H9 (cell line): ENCODE measurements at regions not wholly inside any gene's neighbourhood (a gene's known extent, or its start where the extent isn't known, plus 50 kb on each side); places are given as distances from the start of the nearest gene placed in this dataset.

ENCODE experiments used
- DNase-seq: peaks from one replicate; pipeline ENCODE4 v3.0.0-alpha.2; 2017
- H2AFZ ChIP-seq: one replicate; pipeline ENCODE4 v1.6.1; 2013; ENCODE audit warnings: mild to moderate bottlenecking, low read length, control low read depth, moderate library complexity
- H2AK5ac ChIP-seq: 2 replicates; pipeline ENCODE4 v1.6.1; 2013; ENCODE audit warnings: low read length, control low read depth, mixed read lengths; ENCODE audit not compliant: insufficient read length
- H2BK120ac ChIP-seq: one replicate; pipeline ENCODE4 v1.6.1; 2013; ENCODE audit warnings: low read depth, mild to moderate bottlenecking, low read length, control low read depth, inconsistent platforms; ENCODE audit not compliant: poor library complexity, severe bottlenecking
- H2BK12ac ChIP-seq: 2 replicates; pipeline ENCODE4 v1.6.1; 2013; ENCODE audit warnings: low read length, control low read depth, mixed read lengths, low read depth; ENCODE audit not compliant: insufficient read length
- H2BK15ac ChIP-seq: 2 replicates; pipeline ENCODE4 v1.6.1; 2013; ENCODE audit warnings: low read depth, low read length, control low read depth
- H2BK20ac ChIP-seq: one replicate; pipeline ENCODE4 v1.6.1; 2013; ENCODE audit warnings: low read depth, mild to moderate bottlenecking, low read length, control low read depth, inconsistent platforms; ENCODE audit not compliant: poor library complexity, severe bottlenecking
- H2BK5ac ChIP-seq: 2 replicates; pipeline ENCODE4 v1.6.1; 2013; ENCODE audit warnings: low read length, control low read depth, mixed read lengths; ENCODE audit not compliant: insufficient read length
- H3K14ac ChIP-seq: 2 replicates; pipeline ENCODE4 v1.6.1; 2013; ENCODE audit warnings: low read length, control low read depth; ENCODE audit not compliant: insufficient read depth
- H3K18ac ChIP-seq: 2 replicates; pipeline ENCODE4 v1.6.1; 2013; ENCODE audit warnings: low read depth, mild to moderate bottlenecking, mixed read lengths, low read length, control low read depth; ENCODE audit not compliant: insufficient read length
- H3K23ac ChIP-seq: 2 replicates; pipeline ENCODE4 v1.6.1; 2013; ENCODE audit warnings: low read length, control low read depth, mixed read lengths, low read depth; ENCODE audit not compliant: insufficient read length
- H3K23me2 ChIP-seq: 2 replicates; pipeline ENCODE4 v1.6.1; 2013; ENCODE audit warnings: low read depth, mild to moderate bottlenecking, mixed read lengths, low read length, control low read depth; ENCODE audit not compliant: insufficient read length, poor library complexity, severe bottlenecking
- H3K27ac ChIP-seq: 2 replicates; pipeline ENCODE4 v1.5.1; 2013; ENCODE audit warnings: low read length, control low read depth, mixed read lengths, low read depth; ENCODE audit not compliant: insufficient read length
- H3K27me3 ChIP-seq: 2 replicates; pipeline ENCODE4 v1.6.1; 2013; ENCODE audit warnings: low read length, control low read depth, inconsistent platforms; ENCODE audit not compliant: insufficient read depth
- H3K4ac ChIP-seq: 2 replicates; pipeline ENCODE4 v1.6.1; 2013; ENCODE audit warnings: low read depth, mild to moderate bottlenecking, control low read depth, inconsistent platforms, low read length, moderate library complexity
- H3K4me1 ChIP-seq: 2 replicates; pipeline ENCODE4 v1.6.1; 2013; ENCODE audit warnings: low read length, control low read depth, inconsistent platforms; ENCODE audit not compliant: insufficient read depth
- H3K4me2 ChIP-seq: 2 replicates; pipeline ENCODE4 v1.6.1; 2013; ENCODE audit warnings: low read length, control low read depth, mixed read lengths; ENCODE audit not compliant: insufficient read length, insufficient read depth
- H3K56ac ChIP-seq: 2 replicates; pipeline ENCODE4 v1.6.1; 2013; ENCODE audit warnings: low read depth, mild to moderate bottlenecking, mixed read lengths, low read length, control low read depth; ENCODE audit not compliant: insufficient read length
- H3K79me1 ChIP-seq: 2 replicates; pipeline ENCODE4 v1.6.1; 2013; ENCODE audit warnings: low read depth, mild to moderate bottlenecking, moderate library complexity, low read length, control low read depth, inconsistent platforms; ENCODE audit not compliant: insufficient read depth, poor library complexity, severe bottlenecking
- H3K79me2 ChIP-seq: 2 replicates; pipeline ENCODE4 v1.6.1; 2013; ENCODE audit warnings: low read length, control low read depth, inconsistent platforms; ENCODE audit not compliant: insufficient read depth
- H3K9ac ChIP-seq: 2 replicates; pipeline ENCODE4 v1.6.1; 2013; ENCODE audit warnings: low read length, control low read depth, mixed read lengths; ENCODE audit not compliant: insufficient read length; ENCODE audit errors: extremely low read depth
- H3K9me3 ChIP-seq: one replicate; pipeline ENCODE4 v1.6.1; 2013; ENCODE audit warnings: low read depth, low read length, inconsistent platforms; ENCODE audit not compliant: control insufficient read depth
- H3T11ph ChIP-seq: one replicate; pipeline ENCODE4 v1.6.1; 2013; ENCODE audit warnings: mild to moderate bottlenecking, low read length, control low read depth, inconsistent platforms
- H4K20me1 ChIP-seq: one replicate; pipeline ENCODE4 v1.6.1; 2013; ENCODE audit not compliant: control insufficient read depth, insufficient read length, insufficient read depth
- H4K5ac ChIP-seq: 2 replicates; pipeline ENCODE4 v1.6.1; 2013; ENCODE audit warnings: low read depth, mild to moderate bottlenecking, mixed read lengths, low read length, control low read depth; ENCODE audit not compliant: insufficient read length
- H4K8ac ChIP-seq: replicated peaks from 2 replicates; pipeline ENCODE4 v1.6.1; 2013; ENCODE audit warnings: low read length, control low read depth, mixed read lengths, low read depth; ENCODE audit not compliant: insufficient read length
- H4K91ac ChIP-seq: 2 replicates; pipeline ENCODE4 v1.6.1; 2013; ENCODE audit warnings: low read depth, mild to moderate bottlenecking, moderate library complexity, mixed read lengths, low read length, control low read depth; ENCODE audit not compliant: insufficient read length
- H3K27ac Mint-ChIP-seq, 3 experiments: 2 replicates in 2 of 3; 3 replicates in 1 of 3; pipeline ENCODE4 v1.8.0; 2020 to 2021; ENCODE audit warnings: mixed read lengths in 3 of 3, mild to moderate bottlenecking in 1 of 3, moderate library complexity in 1 of 3
- H3K27me3 Mint-ChIP-seq: 2 replicates; pipeline ENCODE4 v1.8.0; 2021; ENCODE audit warnings: low read depth, mild to moderate bottlenecking, moderate library complexity, mixed read lengths
- H3K36me3 Mint-ChIP-seq, 3 experiments: 2 replicates in 2 of 3; 3 replicates in 1 of 3; pipeline ENCODE4 v1.8.0; 2020 to 2021; ENCODE audit warnings: low read depth in 3 of 3, mixed read lengths in 3 of 3; ENCODE audit not compliant: insufficient read depth in 1 of 3
- H3K4me1 Mint-ChIP-seq, 2 experiments: 2 replicates each; pipeline ENCODE4 v1.8.0; 2020; ENCODE audit warnings: mixed read lengths in 2 of 2
- H3K4me3 Mint-ChIP-seq, 2 experiments: 2 replicates in 1 of 2; 3 replicates in 1 of 2; pipeline ENCODE4 v1.8.0; 2020 to 2021; ENCODE audit warnings: mild to moderate bottlenecking in 2 of 2, mixed read lengths in 2 of 2, moderate library complexity in 1 of 2
- H3K9me3 Mint-ChIP-seq, 2 experiments: 2 replicates in 1 of 2; 3 replicates in 1 of 2; pipeline ENCODE4 v1.8.0; 2020; ENCODE audit warnings: mild to moderate bottlenecking in 2 of 2, mixed read lengths in 2 of 2, moderate library complexity in 1 of 2
- WGBS: extraction: QIAGEN DNeasy Blood & Tissue Kit; methylation state at CpG from one replicate; pipeline ENCODE4 v1.1.7; 2013; ENCODE audit warnings: missing lambda C conversion rate, low lambda C conversion rate, mixed read lengths; ENCODE audit not compliant: insufficient read length; ENCODE audit errors: extremely low coverage; 5-methylcytosine and 5-hydroxymethylcytosine counted together
- TF ChIP-seq, protein P1 (sequence below): fragments of 200-600 bp; sonication (generic); conservative IDR thresholded peaks from 3 replicates; pipeline ENCODE4 v1.8.0; 2021; ENCODE audit warnings: antibody characterized with exemption, mild to moderate bottlenecking

GRCh38 chr7:101705331-101705730 lies 76.2 kb upstream of the MYL10 start:
- Histone ChIP-seq H2BK20ac (no peak overlapping the region), H3K27ac (no peak overlapping the region), H2AK5ac (no peak overlapping the region), H2BK5ac (no peak overlapping the region), H2AFZ (no peak overlapping the region), H4K20me1 (no peaks in the 10 kb centered on the region), H2BK120ac (no peak overlapping the region), H3K9ac (no peak overlapping the region), H3K79me2 (no peaks in the 10 kb centered on the region), H3K14ac (no peak overlapping the region), H3K56ac (no peak overlapping the region), H3K23ac (no peak overlapping the region), H3K9me3 (no peaks in the 10 kb centered on the region), H4K91ac (no peak overlapping the region), H3K18ac (no peak overlapping the region), H2BK12ac (no peak overlapping the region), H3K27me3 (no peaks in the 10 kb centered on the region), H3T11ph (no peak overlapping the region), H3K23me2 (no peaks in the 10 kb centered on the region), H3K79me1 (no peaks in the 10 kb centered on the region), H2BK15ac (no peak overlapping the region), H4K5ac (no peak overlapping the region), H3K4me1 (no peaks in the 10 kb centered on the region; the same call in 1 of the 2 replicates), H3K4ac (no peak overlapping the region), H4K8ac (no peak overlapping the region), H3K4me2 (no peak overlapping the region)
- no peak for DNase-seq
- Mint-ChIP-seq H3K27me3 (no peaks in the 10 kb centered on the region; the same call in 1 of the 2 replicates), H3K27ac (no peak overlapping the region), H3K36me3 (no peaks in the 10 kb centered on the region), H3K9me3 (no peaks in the 10 kb centered on the region), H3K4me3 (no peak overlapping the region), H3K4me1 (peaks cover 2 to 8% of the 10 kb centered on the region in 2 experiments; a peak in 3 of 4 replicates)
- WGBS, result no CpG with 5 or more reads among the region's 3 CpGs
- TF ChIP-seq, protein P1, sequence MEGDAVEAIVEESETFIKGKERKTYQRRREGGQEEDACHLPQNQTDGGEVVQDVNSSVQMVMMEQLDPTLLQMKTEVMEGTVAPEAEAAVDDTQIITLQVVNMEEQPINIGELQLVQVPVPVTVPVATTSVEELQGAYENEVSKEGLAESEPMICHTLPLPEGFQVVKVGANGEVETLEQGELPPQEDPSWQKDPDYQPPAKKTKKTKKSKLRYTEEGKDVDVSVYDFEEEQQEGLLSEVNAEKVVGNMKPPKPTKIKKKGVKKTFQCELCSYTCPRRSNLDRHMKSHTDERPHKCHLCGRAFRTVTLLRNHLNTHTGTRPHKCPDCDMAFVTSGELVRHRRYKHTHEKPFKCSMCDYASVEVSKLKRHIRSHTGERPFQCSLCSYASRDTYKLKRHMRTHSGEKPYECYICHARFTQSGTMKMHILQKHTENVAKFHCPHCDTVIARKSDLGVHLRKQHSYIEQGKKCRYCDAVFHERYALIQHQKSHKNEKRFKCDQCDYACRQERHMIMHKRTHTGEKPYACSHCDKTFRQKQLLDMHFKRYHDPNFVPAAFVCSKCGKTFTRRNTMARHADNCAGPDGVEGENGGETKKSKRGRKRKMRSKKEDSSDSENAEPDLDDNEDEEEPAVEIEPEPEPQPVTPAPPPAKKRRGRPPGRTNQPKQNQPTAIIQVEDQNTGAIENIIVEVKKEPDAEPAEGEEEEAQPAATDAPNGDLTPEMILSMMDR, result no peak
